Endothelial cell (in vitro differentiated cells): ENCODE measurements at regions not wholly inside any gene's neighbourhood (a gene's known extent, or its start where the extent isn't known, plus 50 kb on each side); places are given as distances from the start of the nearest gene placed in this dataset.
"Not testable (repeated sequence)": the region's sequence is repeated elsewhere in the genome, so short reads cannot be mapped to it uniquely, and the experiment has no call there.

ENCODE experiments used
- DNase-seq: peaks from one replicate; pipeline ENCODE4 v3.0.0; 2021; ENCODE audit warnings: low spot score
- H3K27ac Mint-ChIP-seq: one replicate; pipeline ENCODE4 v1.8.0; 2021; ENCODE audit warnings: mixed read lengths, inconsistent platforms; ENCODE audit not compliant: unreplicated experiment
- H3K27me3 Mint-ChIP-seq: one replicate; pipeline ENCODE4 v1.8.0; 2021; ENCODE audit warnings: mild to moderate bottlenecking, moderate library complexity, mixed read lengths, inconsistent platforms; ENCODE audit not compliant: unreplicated experiment
- H3K36me3 Mint-ChIP-seq: one replicate; pipeline ENCODE4 v1.8.0; 2021; ENCODE audit warnings: mild to moderate bottlenecking, low read depth, mixed read lengths, inconsistent platforms; ENCODE audit not compliant: unreplicated experiment
- H3K4me1 Mint-ChIP-seq: one replicate; pipeline ENCODE4 v1.8.0; 2021; ENCODE audit warnings: mild to moderate bottlenecking, mixed read lengths, inconsistent platforms; ENCODE audit not compliant: unreplicated experiment
- H3K4me3 Mint-ChIP-seq: one replicate; pipeline ENCODE4 v1.8.0; 2021; ENCODE audit warnings: mild to moderate bottlenecking, mixed read lengths, inconsistent platforms; ENCODE audit not compliant: unreplicated experiment
- H3K9me3 Mint-ChIP-seq: one replicate; pipeline ENCODE4 v1.8.0; 2021; ENCODE audit warnings: mixed read lengths, inconsistent platforms; ENCODE audit not compliant: unreplicated experiment
- TF ChIP-seq, protein P1 (sequence below): fragments of 200-600 bp; sonication (generic); IDR thresholded peaks from one replicate; pipeline ENCODE4 v1.5.0; 2021; ENCODE audit warnings: antibody characterized with exemption; ENCODE audit not compliant: unreplicated experiment

DNA sequence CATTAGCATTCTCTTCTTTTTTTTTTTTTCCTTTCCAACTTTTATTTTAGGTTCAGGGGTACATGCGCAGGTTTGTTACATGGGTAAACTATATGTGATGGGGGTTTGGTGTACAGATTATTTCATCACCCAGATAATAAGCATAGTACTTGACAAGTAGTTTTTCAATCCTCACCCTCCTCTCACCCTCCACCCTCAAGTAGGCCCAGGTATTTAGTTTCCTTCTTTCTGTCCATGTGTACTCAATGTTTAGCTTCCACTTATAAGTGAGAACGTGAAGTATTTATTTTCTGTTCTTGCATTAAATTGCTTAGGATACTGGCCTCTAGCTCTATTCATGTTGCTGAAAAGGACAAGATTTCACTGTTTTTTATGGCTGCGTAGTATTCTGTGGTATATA, 140.8 kb upstream of the PGRMC2 start:
- Mint-ChIP-seq H3K36me3 (no peaks in the 10 kb centered on the region), H3K4me3 (no peak overlapping the region), H3K27ac (no peak overlapping the region), H3K9me3 (no peaks in the 10 kb centered on the region), H3K27me3 (peaks cover 2% of the 10 kb centered on the region), H3K4me1 (peaks cover 4% of the 10 kb centered on the region)
- DNase-seq: no peak
- TF ChIP-seq, protein P1, sequence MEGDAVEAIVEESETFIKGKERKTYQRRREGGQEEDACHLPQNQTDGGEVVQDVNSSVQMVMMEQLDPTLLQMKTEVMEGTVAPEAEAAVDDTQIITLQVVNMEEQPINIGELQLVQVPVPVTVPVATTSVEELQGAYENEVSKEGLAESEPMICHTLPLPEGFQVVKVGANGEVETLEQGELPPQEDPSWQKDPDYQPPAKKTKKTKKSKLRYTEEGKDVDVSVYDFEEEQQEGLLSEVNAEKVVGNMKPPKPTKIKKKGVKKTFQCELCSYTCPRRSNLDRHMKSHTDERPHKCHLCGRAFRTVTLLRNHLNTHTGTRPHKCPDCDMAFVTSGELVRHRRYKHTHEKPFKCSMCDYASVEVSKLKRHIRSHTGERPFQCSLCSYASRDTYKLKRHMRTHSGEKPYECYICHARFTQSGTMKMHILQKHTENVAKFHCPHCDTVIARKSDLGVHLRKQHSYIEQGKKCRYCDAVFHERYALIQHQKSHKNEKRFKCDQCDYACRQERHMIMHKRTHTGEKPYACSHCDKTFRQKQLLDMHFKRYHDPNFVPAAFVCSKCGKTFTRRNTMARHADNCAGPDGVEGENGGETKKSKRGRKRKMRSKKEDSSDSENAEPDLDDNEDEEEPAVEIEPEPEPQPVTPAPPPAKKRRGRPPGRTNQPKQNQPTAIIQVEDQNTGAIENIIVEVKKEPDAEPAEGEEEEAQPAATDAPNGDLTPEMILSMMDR: no peak

DNA sequence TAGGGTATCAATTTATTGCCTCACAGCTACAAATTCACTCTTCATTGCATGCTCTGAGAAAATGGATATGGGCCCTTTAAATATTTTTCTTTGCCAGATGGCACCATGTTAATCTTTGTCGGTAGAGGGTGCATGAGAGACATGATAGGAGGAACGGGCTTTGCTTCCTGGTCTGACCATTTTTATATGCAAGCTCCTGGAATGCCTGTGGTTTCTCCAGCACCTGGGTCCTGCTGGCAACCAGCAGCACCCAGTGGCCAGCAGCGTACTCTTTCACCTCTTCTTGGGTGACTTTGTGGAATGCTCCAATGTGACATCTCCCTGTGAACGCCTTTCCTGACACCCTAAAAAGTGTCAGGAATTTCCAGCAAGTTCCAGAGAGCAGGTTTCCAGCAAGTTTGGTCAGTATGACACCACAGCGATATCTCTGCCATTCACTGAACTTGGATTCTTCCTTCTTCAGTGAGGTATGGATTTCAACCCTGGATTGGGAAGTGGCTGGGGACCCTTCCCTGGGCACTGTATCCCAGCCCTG, 140.3 kb upstream of the PGRMC2 start:
- TF ChIP-seq, protein P1: no peak
- peaks cover 4% of the 10 kb centered on the region for H3K4me1 Mint-ChIP-seq
- H3K9me3 Mint-ChIP-seq: no peaks in the 10 kb centered on the region
- H3K4me3 Mint-ChIP-seq: no peak overlapping the region
- no peak overlapping the region for H3K27ac Mint-ChIP-seq
- peaks cover 2% of the 10 kb centered on the region for H3K27me3 Mint-ChIP-seq
- no peak for DNase-seq
- no peaks in the 10 kb centered on the region for H3K36me3 Mint-ChIP-seq

- TF ChIP-seq, protein P1: no peak
- H3K4me3 Mint-ChIP-seq: no peak overlapping the region
- H3K4me1 Mint-ChIP-seq: peaks cover 4% of the 10 kb centered on the region
- no peak overlapping the region for H3K27ac Mint-ChIP-seq
- H3K9me3 Mint-ChIP-seq: no peaks in the 10 kb centered on the region
- no peak for DNase-seq
- peaks cover 2% of the 10 kb centered on the region for H3K27me3 Mint-ChIP-seq
- H3K36me3 Mint-ChIP-seq: no peaks in the 10 kb centered on the region
Observed at GRCh38 chr4:128424527-128425497, 137.2 kb upstream of the PGRMC2 start.

DNA sequence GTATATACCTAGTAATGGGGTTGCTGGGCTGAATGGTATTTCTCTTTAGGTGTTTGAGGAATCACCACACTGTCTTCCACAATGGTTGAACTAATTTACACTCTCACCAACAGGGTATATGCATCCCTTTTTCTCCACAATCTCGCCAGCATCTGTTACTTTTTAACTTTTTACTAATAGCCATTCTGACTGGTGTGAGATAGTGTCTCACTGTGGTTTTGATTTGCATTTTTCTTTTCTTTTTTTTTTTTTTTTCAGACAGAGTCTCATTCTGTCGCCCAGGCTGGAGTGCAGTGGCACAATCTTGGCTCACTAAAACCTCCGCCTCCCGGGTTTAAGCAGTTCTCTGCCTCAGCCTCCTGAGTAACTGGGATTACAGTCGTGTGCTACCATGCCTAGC, 134.7 kb upstream of the PGRMC2 start:
- H3K27ac Mint-ChIP-seq, H3K4me1 Mint-ChIP-seq, DNase-seq, H3K27me3 Mint-ChIP-seq, H3K9me3 Mint-ChIP-seq, H3K4me3 Mint-ChIP-seq, H3K36me3 Mint-ChIP-seq: not testable (repeated sequence)

DNA sequence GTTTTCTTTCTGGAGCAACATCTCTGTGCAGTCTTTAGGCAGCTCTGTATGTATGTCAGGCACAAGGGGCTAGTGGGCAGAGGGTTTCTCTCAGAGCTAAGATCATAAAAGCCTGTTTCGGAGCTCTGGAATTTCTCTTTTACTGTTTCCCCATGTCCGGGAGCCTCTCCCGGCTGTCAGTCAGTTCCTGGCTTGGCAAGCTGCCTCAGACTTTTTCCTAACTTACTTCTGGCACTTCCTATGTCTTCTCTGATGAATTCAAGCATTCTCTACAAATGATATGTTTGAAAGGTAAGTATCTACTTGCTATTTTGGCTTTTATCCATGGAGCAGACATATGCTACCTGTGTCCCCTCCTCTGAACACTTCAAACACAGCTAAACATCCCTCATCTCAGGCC, 129.3 kb upstream of the PGRMC2 start:
- no peaks in the 10 kb centered on the region for H3K4me1 Mint-ChIP-seq
- H3K27ac Mint-ChIP-seq: no peak overlapping the region
- H3K27me3 Mint-ChIP-seq: no peaks in the 10 kb centered on the region
- no peak overlapping the region for H3K4me3 Mint-ChIP-seq
- DNase-seq: no peak
- H3K36me3 Mint-ChIP-seq: no peaks in the 10 kb centered on the region
- TF ChIP-seq, protein P1: no peak
- H3K9me3 Mint-ChIP-seq: no peaks in the 10 kb centered on the region
